Smooth muscle cell (in vitro differentiated cells): ENCODE measurements at regions not wholly inside any gene's neighbourhood (a gene's known extent, or its start where the extent isn't known, plus 50 kb on each side); places are given as distances from the start of the nearest gene placed in this dataset.

Experiments used
- DNase-seq: peaks from one replicate; lab custom pipeline; 2025; ENCODE audit not compliant: unreplicated experiment; lab: John Stamatoyannopoulos, UW
- H2AFZ ChIP-seq: fragments of 200-600 bp; sonication (generic); 2 replicates; pipeline ENCODE4 v1.6.0; 2016; ENCODE audit warnings: antibody characterized with exemption, low read depth, mild to moderate bottlenecking
- H3F3A ChIP-seq: fragments of 200-600 bp; sonication (generic); 2 replicates; pipeline ENCODE4 v1.6.0; 2017; ENCODE audit warnings: antibody characterized with exemption, low read depth
- H3K27ac ChIP-seq: fragments of 200-600 bp; sonication (generic); 2 replicates; pipeline ENCODE4 v1.5.1; 2016; ENCODE audit warnings: low read depth, mild to moderate bottlenecking
- H3K27me3 ChIP-seq: fragments of 200-600 bp; sonication (generic); 2 replicates; pipeline ENCODE4 v1.6.1; 2016; ENCODE audit warnings: low read depth, mild to moderate bottlenecking
- H3K36me3 ChIP-seq: fragments of 200-600 bp; sonication (generic); 2 replicates; pipeline ENCODE4 v1.5.1; 2016; ENCODE audit warnings: low read depth
- H3K4me1 ChIP-seq: fragments of 200-600 bp; sonication (generic); 2 replicates; pipeline ENCODE4 v1.5.1; 2016; ENCODE audit warnings: low read depth
- H3K4me2 ChIP-seq: fragments of 200-600 bp; sonication (generic); 2 replicates; pipeline ENCODE4 v1.6.0; 2016; ENCODE audit warnings: mild to moderate bottlenecking
- H3K4me3 ChIP-seq: fragments of 200-600 bp; sonication (generic); 2 replicates; pipeline ENCODE4 v1.5.1; 2016; ENCODE audit warnings: mild to moderate bottlenecking
- H3K79me2 ChIP-seq: fragments of 200-600 bp; sonication (generic); 2 replicates; pipeline ENCODE4 v1.6.0; 2016; ENCODE audit warnings: low read depth, mild to moderate bottlenecking
- H3K9ac ChIP-seq: fragments of 200-600 bp; sonication (generic); 2 replicates; pipeline ENCODE4 v1.6.0; 2016; ENCODE audit warnings: low read depth
- H3K9me3 ChIP-seq: fragments of 200-600 bp; sonication (generic); replicated peaks from 2 replicates; pipeline ENCODE4 v1.5.1; 2016; ENCODE audit warnings: low read depth
- H4K20me1 ChIP-seq: fragments of 200-600 bp; sonication (generic); 2 replicates; pipeline ENCODE4 v1.6.0; 2016; ENCODE audit warnings: low read depth
- WGBS: methylation state at CpG from one replicate; pipeline ENCODE4 v1.1.7; 2016; ENCODE audit warnings: low lambda C conversion rate; 5-methylcytosine and 5-hydroxymethylcytosine counted together
- TF ChIP-seq, protein P1 (sequence below): fragments of 200-600 bp; sonication (generic); IDR thresholded peaks from 2 replicates; pipeline ENCODE4 v1.5.1; 2017; ENCODE audit warnings: borderline replicate concordance, mild to moderate bottlenecking, antibody characterized with exemption; ENCODE audit not compliant: insufficient read depth, poor library complexity, severe bottlenecking

DNA sequence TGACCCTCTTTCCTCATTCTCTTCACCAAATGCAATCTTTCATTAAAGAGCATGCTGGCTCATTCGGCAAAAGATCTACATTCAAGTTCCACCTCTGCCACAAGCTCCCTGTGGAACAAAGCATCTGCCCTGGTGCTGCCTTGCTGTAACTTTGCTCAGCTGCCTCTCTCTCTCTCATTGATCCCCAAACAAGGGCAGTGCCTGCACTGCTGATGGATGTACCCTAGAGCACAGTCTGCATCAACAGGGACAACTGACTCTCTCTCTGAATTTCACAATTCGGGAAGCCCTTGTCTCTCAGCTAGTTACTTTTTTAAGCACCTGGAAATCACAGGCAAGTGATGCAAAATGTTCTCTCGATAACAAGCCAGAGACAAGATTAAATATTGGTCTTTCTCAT is 174.0 kb upstream of the DIO2 start:
- H3K27ac ChIP-seq: no peak overlapping the region
- H3K79me2 ChIP-seq: no peaks in the 10 kb centered on the region
- H3K27me3 ChIP-seq: no peaks in the 10 kb centered on the region
- no peak overlapping the region for H3K4me3 ChIP-seq
- DNase-seq: no peak
- no peaks in the 10 kb centered on the region for H3K36me3 ChIP-seq
- H3K4me2 ChIP-seq: no peak overlapping the region
- H2AFZ ChIP-seq: no peak overlapping the region
- peaks cover 4% of the 10 kb centered on the region for H3F3A ChIP-seq
- peaks cover 6% of the 10 kb centered on the region for H3K4me1 ChIP-seq
- no peaks in the 10 kb centered on the region for H4K20me1 ChIP-seq
- 98% methylated on average over 3 of the region's 3 CpGs for WGBS
- TF ChIP-seq, protein P1, sequence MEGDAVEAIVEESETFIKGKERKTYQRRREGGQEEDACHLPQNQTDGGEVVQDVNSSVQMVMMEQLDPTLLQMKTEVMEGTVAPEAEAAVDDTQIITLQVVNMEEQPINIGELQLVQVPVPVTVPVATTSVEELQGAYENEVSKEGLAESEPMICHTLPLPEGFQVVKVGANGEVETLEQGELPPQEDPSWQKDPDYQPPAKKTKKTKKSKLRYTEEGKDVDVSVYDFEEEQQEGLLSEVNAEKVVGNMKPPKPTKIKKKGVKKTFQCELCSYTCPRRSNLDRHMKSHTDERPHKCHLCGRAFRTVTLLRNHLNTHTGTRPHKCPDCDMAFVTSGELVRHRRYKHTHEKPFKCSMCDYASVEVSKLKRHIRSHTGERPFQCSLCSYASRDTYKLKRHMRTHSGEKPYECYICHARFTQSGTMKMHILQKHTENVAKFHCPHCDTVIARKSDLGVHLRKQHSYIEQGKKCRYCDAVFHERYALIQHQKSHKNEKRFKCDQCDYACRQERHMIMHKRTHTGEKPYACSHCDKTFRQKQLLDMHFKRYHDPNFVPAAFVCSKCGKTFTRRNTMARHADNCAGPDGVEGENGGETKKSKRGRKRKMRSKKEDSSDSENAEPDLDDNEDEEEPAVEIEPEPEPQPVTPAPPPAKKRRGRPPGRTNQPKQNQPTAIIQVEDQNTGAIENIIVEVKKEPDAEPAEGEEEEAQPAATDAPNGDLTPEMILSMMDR: no peak
- H3K9me3 ChIP-seq: no peaks in the 10 kb centered on the region
- no peak overlapping the region for H3K9ac ChIP-seq

DNA sequence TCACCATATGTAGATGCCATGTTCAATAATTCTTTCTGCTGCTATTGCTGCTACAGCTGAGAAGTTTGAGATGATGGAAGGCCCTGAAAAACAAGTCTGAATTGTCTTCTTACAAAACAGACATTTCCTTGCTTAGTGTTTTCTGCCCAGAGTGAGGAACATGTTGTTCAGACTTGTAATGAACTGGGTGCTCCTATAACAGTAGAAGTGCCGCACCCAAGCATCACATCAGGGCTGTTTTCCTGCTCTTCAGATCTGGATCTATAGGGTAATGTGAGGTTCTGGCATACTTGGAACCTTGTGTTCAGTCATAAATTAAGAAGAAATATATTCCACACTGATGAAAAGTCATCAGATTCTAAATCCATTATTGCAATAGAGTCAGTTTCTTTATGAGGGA is 171.9 kb upstream of the DIO2 start:
- DNase-seq: no peak
- H3K79me2 ChIP-seq: no peaks in the 10 kb centered on the region
- H3K9ac ChIP-seq: no peak overlapping the region
- 100% methylated on average over 1 of the region's 1 CpG for WGBS
- no peaks in the 10 kb centered on the region for H3F3A ChIP-seq
- no peaks in the 10 kb centered on the region for H3K4me1 ChIP-seq
- H3K36me3 ChIP-seq: no peaks in the 10 kb centered on the region
- no peaks in the 10 kb centered on the region for H3K9me3 ChIP-seq
- TF ChIP-seq, protein P1: no peak
- H2AFZ ChIP-seq: no peak overlapping the region
- H3K27ac ChIP-seq: no peak overlapping the region
- no peak overlapping the region for H3K4me3 ChIP-seq
- H3K4me2 ChIP-seq: no peak overlapping the region
- H4K20me1 ChIP-seq: no peaks in the 10 kb centered on the region
- H3K27me3 ChIP-seq: no peaks in the 10 kb centered on the region

DNA sequence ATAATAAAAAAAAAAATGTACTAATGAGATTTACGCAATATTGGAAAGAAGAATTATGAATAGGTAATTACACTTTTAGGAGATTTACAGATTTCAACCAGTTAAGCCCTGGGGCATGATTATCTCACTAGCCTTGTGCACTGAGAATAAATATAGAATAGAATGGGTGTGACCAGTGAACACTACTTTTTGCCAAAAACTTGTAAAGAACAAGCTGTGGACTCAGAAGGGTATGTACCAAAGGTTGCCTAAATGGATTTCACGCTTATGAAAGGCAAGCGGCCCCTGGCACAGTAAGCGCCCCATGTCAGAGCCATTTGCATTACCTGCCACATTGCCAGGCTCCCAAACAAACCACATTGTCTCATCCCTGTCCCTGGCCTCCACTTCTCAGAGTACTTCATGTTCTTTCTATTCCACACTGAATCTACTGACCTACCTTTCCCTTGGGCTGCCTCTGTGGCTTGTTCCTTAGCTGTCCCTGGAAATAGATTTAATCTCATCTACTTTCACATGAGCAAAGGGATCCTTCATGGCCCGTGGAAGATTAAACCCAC is 170.6 kb upstream of the DIO2 start:
- no peak overlapping the region for H2AFZ ChIP-seq
- DNase-seq: no peak
- no peaks in the 10 kb centered on the region for H3K9me3 ChIP-seq
- no peak overlapping the region for H3K4me2 ChIP-seq
- H3K27ac ChIP-seq: no peak overlapping the region
- H3K9ac ChIP-seq: no peak overlapping the region
- TF ChIP-seq, protein P1: no peak
- no peaks in the 10 kb centered on the region for H3K27me3 ChIP-seq
- H3K4me3 ChIP-seq: no peak overlapping the region
- no peaks in the 10 kb centered on the region for H3K4me1 ChIP-seq
- WGBS: 96% methylated on average over 5 of the region's 5 CpGs
- no peaks in the 10 kb centered on the region for H3K79me2 ChIP-seq
- no peaks in the 10 kb centered on the region for H3K36me3 ChIP-seq
- H4K20me1 ChIP-seq: no peaks in the 10 kb centered on the region
- no peaks in the 10 kb centered on the region for H3F3A ChIP-seq

DNA sequence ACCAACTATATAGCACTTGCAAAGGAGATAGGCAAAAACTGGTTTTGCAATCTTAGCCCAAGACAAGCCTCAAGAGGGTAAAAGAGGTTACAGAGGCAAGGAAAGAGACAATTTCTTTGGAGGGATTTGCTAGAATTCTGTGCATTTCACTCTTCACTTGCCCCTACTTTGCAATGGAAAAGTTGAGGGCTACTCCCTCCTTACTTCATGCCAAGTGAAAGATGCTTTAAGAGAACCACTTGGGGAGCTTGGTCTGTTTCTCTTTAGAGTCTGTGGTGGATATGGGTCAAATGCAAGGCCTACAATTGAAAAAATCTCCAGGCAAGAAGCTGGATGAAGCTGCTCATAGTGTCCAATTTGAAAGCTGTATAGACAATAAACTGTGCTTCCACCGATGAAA is 167.7 kb upstream of the DIO2 start:
- Histone ChIP-seq H4K20me1 (no peaks in the 10 kb centered on the region), H3F3A (no peaks in the 10 kb centered on the region), H3K9me3 (no peaks in the 10 kb centered on the region)

More for the DNA sequence above, 167.7 kb upstream of the DIO2 start:
- no peaks in the 10 kb centered on the region for H3K36me3 ChIP-seq
- H3K79me2 ChIP-seq: no peaks in the 10 kb centered on the region
- TF ChIP-seq, protein P1: no peak
- H3K9ac ChIP-seq: no peak overlapping the region
- no peak overlapping the region for H2AFZ ChIP-seq
- H3K4me1 ChIP-seq: no peaks in the 10 kb centered on the region
- H3K4me2 ChIP-seq: no peak overlapping the region
- H3K27ac ChIP-seq: no peak overlapping the region
- no peak overlapping the region for H3K4me3 ChIP-seq
- WGBS: 83% methylated on average over 1 of the region's 1 CpG
- H3K27me3 ChIP-seq: no peaks in the 10 kb centered on the region
- DNase-seq: no peak
